H9 (cell line): ENCODE measurements at regions not wholly inside any gene's neighbourhood (a gene's known extent, or its start where the extent isn't known, plus 50 kb on each side); places are given as distances from the start of the nearest gene placed in this dataset.

Experiments
- DNase-seq: peaks from one replicate; pipeline ENCODE4 v3.0.0-alpha.2; 2017
- H2AFZ ChIP-seq: one replicate; pipeline ENCODE4 v1.6.1; 2013; ENCODE audit warnings: mild to moderate bottlenecking, low read length, control low read depth, moderate library complexity
- H2AK5ac ChIP-seq: 2 replicates; pipeline ENCODE4 v1.6.1; 2013; ENCODE audit warnings: low read length, control low read depth, mixed read lengths; ENCODE audit not compliant: insufficient read length
- H2BK120ac ChIP-seq: one replicate; pipeline ENCODE4 v1.6.1; 2013; ENCODE audit warnings: low read depth, mild to moderate bottlenecking, low read length, control low read depth, inconsistent platforms; ENCODE audit not compliant: poor library complexity, severe bottlenecking
- H2BK12ac ChIP-seq: 2 replicates; pipeline ENCODE4 v1.6.1; 2013; ENCODE audit warnings: low read length, control low read depth, mixed read lengths, low read depth; ENCODE audit not compliant: insufficient read length
- H2BK15ac ChIP-seq: 2 replicates; pipeline ENCODE4 v1.6.1; 2013; ENCODE audit warnings: low read depth, low read length, control low read depth
- H2BK20ac ChIP-seq: one replicate; pipeline ENCODE4 v1.6.1; 2013; ENCODE audit warnings: low read depth, mild to moderate bottlenecking, low read length, control low read depth, inconsistent platforms; ENCODE audit not compliant: poor library complexity, severe bottlenecking
- H2BK5ac ChIP-seq: 2 replicates; pipeline ENCODE4 v1.6.1; 2013; ENCODE audit warnings: low read length, control low read depth, mixed read lengths; ENCODE audit not compliant: insufficient read length
- H3K14ac ChIP-seq: 2 replicates; pipeline ENCODE4 v1.6.1; 2013; ENCODE audit warnings: low read length, control low read depth; ENCODE audit not compliant: insufficient read depth
- H3K18ac ChIP-seq: 2 replicates; pipeline ENCODE4 v1.6.1; 2013; ENCODE audit warnings: low read depth, mild to moderate bottlenecking, mixed read lengths, low read length, control low read depth; ENCODE audit not compliant: insufficient read length
- H3K23ac ChIP-seq: 2 replicates; pipeline ENCODE4 v1.6.1; 2013; ENCODE audit warnings: low read length, control low read depth, mixed read lengths, low read depth; ENCODE audit not compliant: insufficient read length
- H3K23me2 ChIP-seq: 2 replicates; pipeline ENCODE4 v1.6.1; 2013; ENCODE audit warnings: low read depth, mild to moderate bottlenecking, mixed read lengths, low read length, control low read depth; ENCODE audit not compliant: insufficient read length, poor library complexity, severe bottlenecking
- H3K27ac ChIP-seq: 2 replicates; pipeline ENCODE4 v1.5.1; 2013; ENCODE audit warnings: low read length, control low read depth, mixed read lengths, low read depth; ENCODE audit not compliant: insufficient read length
- H3K27me3 ChIP-seq: 2 replicates; pipeline ENCODE4 v1.6.1; 2013; ENCODE audit warnings: low read length, control low read depth, inconsistent platforms; ENCODE audit not compliant: insufficient read depth
- H3K4ac ChIP-seq: 2 replicates; pipeline ENCODE4 v1.6.1; 2013; ENCODE audit warnings: low read depth, mild to moderate bottlenecking, control low read depth, inconsistent platforms, low read length, moderate library complexity
- H3K4me1 ChIP-seq: 2 replicates; pipeline ENCODE4 v1.6.1; 2013; ENCODE audit warnings: low read length, control low read depth, inconsistent platforms; ENCODE audit not compliant: insufficient read depth
- H3K4me2 ChIP-seq: 2 replicates; pipeline ENCODE4 v1.6.1; 2013; ENCODE audit warnings: low read length, control low read depth, mixed read lengths; ENCODE audit not compliant: insufficient read length, insufficient read depth
- H3K56ac ChIP-seq: 2 replicates; pipeline ENCODE4 v1.6.1; 2013; ENCODE audit warnings: low read depth, mild to moderate bottlenecking, mixed read lengths, low read length, control low read depth; ENCODE audit not compliant: insufficient read length
- H3K79me1 ChIP-seq: 2 replicates; pipeline ENCODE4 v1.6.1; 2013; ENCODE audit warnings: low read depth, mild to moderate bottlenecking, moderate library complexity, low read length, control low read depth, inconsistent platforms; ENCODE audit not compliant: insufficient read depth, poor library complexity, severe bottlenecking
- H3K79me2 ChIP-seq: 2 replicates; pipeline ENCODE4 v1.6.1; 2013; ENCODE audit warnings: low read length, control low read depth, inconsistent platforms; ENCODE audit not compliant: insufficient read depth
- H3K9ac ChIP-seq: 2 replicates; pipeline ENCODE4 v1.6.1; 2013; ENCODE audit warnings: low read length, control low read depth, mixed read lengths; ENCODE audit not compliant: insufficient read length; ENCODE audit errors: extremely low read depth
- H3K9me3 ChIP-seq: one replicate; pipeline ENCODE4 v1.6.1; 2013; ENCODE audit warnings: low read depth, low read length, inconsistent platforms; ENCODE audit not compliant: control insufficient read depth
- H3T11ph ChIP-seq: one replicate; pipeline ENCODE4 v1.6.1; 2013; ENCODE audit warnings: mild to moderate bottlenecking, low read length, control low read depth, inconsistent platforms
- H4K20me1 ChIP-seq: one replicate; pipeline ENCODE4 v1.6.1; 2013; ENCODE audit not compliant: control insufficient read depth, insufficient read length, insufficient read depth
- H4K5ac ChIP-seq: 2 replicates; pipeline ENCODE4 v1.6.1; 2013; ENCODE audit warnings: low read depth, mild to moderate bottlenecking, mixed read lengths, low read length, control low read depth; ENCODE audit not compliant: insufficient read length
- H4K8ac ChIP-seq: replicated peaks from 2 replicates; pipeline ENCODE4 v1.6.1; 2013; ENCODE audit warnings: low read length, control low read depth, mixed read lengths, low read depth; ENCODE audit not compliant: insufficient read length
- H4K91ac ChIP-seq: 2 replicates; pipeline ENCODE4 v1.6.1; 2013; ENCODE audit warnings: low read depth, mild to moderate bottlenecking, moderate library complexity, mixed read lengths, low read length, control low read depth; ENCODE audit not compliant: insufficient read length
- H3K27ac Mint-ChIP-seq, 3 experiments: 2 replicates in 2 of 3; 3 replicates in 1 of 3; pipeline ENCODE4 v1.8.0; 2020 to 2021; ENCODE audit warnings: mixed read lengths in 3 of 3, mild to moderate bottlenecking in 1 of 3, moderate library complexity in 1 of 3
- H3K27me3 Mint-ChIP-seq: 2 replicates; pipeline ENCODE4 v1.8.0; 2021; ENCODE audit warnings: low read depth, mild to moderate bottlenecking, moderate library complexity, mixed read lengths
- H3K36me3 Mint-ChIP-seq, 3 experiments: 2 replicates in 2 of 3; 3 replicates in 1 of 3; pipeline ENCODE4 v1.8.0; 2020 to 2021; ENCODE audit warnings: low read depth in 3 of 3, mixed read lengths in 3 of 3; ENCODE audit not compliant: insufficient read depth in 1 of 3
- H3K4me1 Mint-ChIP-seq, 2 experiments: 2 replicates each; pipeline ENCODE4 v1.8.0; 2020; ENCODE audit warnings: mixed read lengths in 2 of 2
- H3K4me3 Mint-ChIP-seq, 2 experiments: 2 replicates in 1 of 2; 3 replicates in 1 of 2; pipeline ENCODE4 v1.8.0; 2020 to 2021; ENCODE audit warnings: mild to moderate bottlenecking in 2 of 2, mixed read lengths in 2 of 2, moderate library complexity in 1 of 2
- H3K9me3 Mint-ChIP-seq, 2 experiments: 2 replicates in 1 of 2; 3 replicates in 1 of 2; pipeline ENCODE4 v1.8.0; 2020; ENCODE audit warnings: mild to moderate bottlenecking in 2 of 2, mixed read lengths in 2 of 2, moderate library complexity in 1 of 2
- WGBS: extraction: QIAGEN DNeasy Blood & Tissue Kit; methylation state at CpG from one replicate; pipeline ENCODE4 v1.1.7; 2013; ENCODE audit warnings: missing lambda C conversion rate, low lambda C conversion rate, mixed read lengths; ENCODE audit not compliant: insufficient read length; ENCODE audit errors: extremely low coverage; 5-methylcytosine and 5-hydroxymethylcytosine counted together
- TF ChIP-seq, protein P1 (sequence below): fragments of 200-600 bp; sonication (generic); conservative IDR thresholded peaks from 3 replicates; pipeline ENCODE4 v1.8.0; 2021; ENCODE audit warnings: antibody characterized with exemption, mild to moderate bottlenecking

DNA sequence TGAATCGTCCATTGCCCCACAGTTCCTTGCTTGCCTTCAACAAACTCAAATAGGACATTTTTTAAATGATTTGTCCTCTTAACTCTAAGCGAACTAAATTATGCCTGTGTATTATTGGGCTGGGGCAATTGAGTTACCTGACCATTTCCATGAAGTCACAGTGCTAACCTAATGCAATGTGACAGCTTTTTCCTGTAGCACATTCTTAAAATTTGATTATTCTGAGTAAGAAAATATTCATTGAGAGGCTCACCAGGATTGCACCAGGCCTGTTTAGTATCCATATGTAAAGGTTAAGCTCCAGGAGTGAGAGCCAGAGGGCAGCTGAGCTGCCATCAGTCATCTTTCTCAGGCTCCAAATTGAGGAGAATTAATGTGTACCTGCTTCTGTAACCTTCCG is 90.9 kb downstream of the GPR65 start:
- Mint-ChIP-seq H3K27me3 (peaks cover 2% of the 10 kb centered on the region; the same call in 1 of the 2 replicates), H3K4me1 (peaks cover 4 to 20% of the 10 kb centered on the region in 2 experiments; a peak in 3 of 4 replicates), H3K27ac (no peak overlapping the region), H3K9me3 (no peaks in the 10 kb centered on the region), H3K36me3 (no peaks in the 10 kb centered on the region), H3K4me3 (no peak overlapping the region)
- Histone ChIP-seq H3K79me2 (no peaks in the 10 kb centered on the region), H2AFZ (no peak overlapping the region), H3K18ac (no peak overlapping the region), H3K9ac (no peak overlapping the region), H4K91ac (no peak overlapping the region), H2BK5ac (no peak overlapping the region), H4K5ac (no peak overlapping the region), H2BK120ac (no peak overlapping the region), H4K8ac (no peak overlapping the region), H3T11ph (no peak overlapping the region), H3K79me1 (no peaks in the 10 kb centered on the region), H3K23me2 (no peaks in the 10 kb centered on the region), H2BK15ac (no peak overlapping the region), H3K4me1 (peaks cover 3% of the 10 kb centered on the region; the same call in 1 of the 2 replicates), H3K14ac (no peak overlapping the region), H2BK20ac (no peak overlapping the region), H3K27me3 (no peaks in the 10 kb centered on the region), H4K20me1 (no peaks in the 10 kb centered on the region), H2BK12ac (no peak overlapping the region), H3K4ac (no peak overlapping the region), H2AK5ac (no peak overlapping the region), H3K4me2 (no peak overlapping the region), H3K23ac (no peak overlapping the region), H3K56ac (no peak overlapping the region), H3K27ac (no peak overlapping the region), H3K9me3 (no peaks in the 10 kb centered on the region)
- no peak for DNase-seq
- TF ChIP-seq, protein P1, sequence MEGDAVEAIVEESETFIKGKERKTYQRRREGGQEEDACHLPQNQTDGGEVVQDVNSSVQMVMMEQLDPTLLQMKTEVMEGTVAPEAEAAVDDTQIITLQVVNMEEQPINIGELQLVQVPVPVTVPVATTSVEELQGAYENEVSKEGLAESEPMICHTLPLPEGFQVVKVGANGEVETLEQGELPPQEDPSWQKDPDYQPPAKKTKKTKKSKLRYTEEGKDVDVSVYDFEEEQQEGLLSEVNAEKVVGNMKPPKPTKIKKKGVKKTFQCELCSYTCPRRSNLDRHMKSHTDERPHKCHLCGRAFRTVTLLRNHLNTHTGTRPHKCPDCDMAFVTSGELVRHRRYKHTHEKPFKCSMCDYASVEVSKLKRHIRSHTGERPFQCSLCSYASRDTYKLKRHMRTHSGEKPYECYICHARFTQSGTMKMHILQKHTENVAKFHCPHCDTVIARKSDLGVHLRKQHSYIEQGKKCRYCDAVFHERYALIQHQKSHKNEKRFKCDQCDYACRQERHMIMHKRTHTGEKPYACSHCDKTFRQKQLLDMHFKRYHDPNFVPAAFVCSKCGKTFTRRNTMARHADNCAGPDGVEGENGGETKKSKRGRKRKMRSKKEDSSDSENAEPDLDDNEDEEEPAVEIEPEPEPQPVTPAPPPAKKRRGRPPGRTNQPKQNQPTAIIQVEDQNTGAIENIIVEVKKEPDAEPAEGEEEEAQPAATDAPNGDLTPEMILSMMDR: no peak
- no CpG with 5 or more reads among the region's 3 CpGs for WGBS
